OCI-LY3 (cell line): ENCODE measurements at regions not wholly inside any gene's neighbourhood (a gene's known extent, or its start where the extent isn't known, plus 50 kb on each side); places are given as distances from the start of the nearest gene placed in this dataset.

Source experiments
- H2AFZ ChIP-seq: fragments of 200-600, 300-600 bp; shearing (Covaris generic); 2 replicates; pipeline ENCODE4 v1.6.0; 2014; ENCODE audit warnings: antibody characterized with exemption, low read depth, low read length
- H3K27ac ChIP-seq: fragments of 200-600, 300-600 bp; sonication (generic); 2 replicates; pipeline ENCODE4 v1.5.1; 2014; ENCODE audit warnings: mild to moderate bottlenecking, low read length, moderate library complexity, mixed read lengths
- H3K27me3 ChIP-seq: fragments of 200-600, 300-600 bp; sonication (generic); 2 replicates; pipeline ENCODE4 v1.6.1; 2014; ENCODE audit warnings: low read depth, low read length, mixed read lengths
- H3K36me3 ChIP-seq: fragments of 200-600, 300-600 bp; sonication (generic); replicated peaks from 2 replicates; pipeline ENCODE3; 2014; ENCODE audit warnings: low read depth, low read length, mixed read lengths
- H3K4me1 ChIP-seq: fragments of 300-600, 200-600 bp; sonication (generic); 2 replicates; pipeline ENCODE4 v1.6.1; 2014; ENCODE audit warnings: low read length, mixed read lengths
- H3K4me2 ChIP-seq: fragments of 200-600, 300-600 bp; sonication (generic); 2 replicates; pipeline ENCODE4 v1.6.1; 2014; ENCODE audit warnings: low read length, mixed read lengths
- H3K4me3 ChIP-seq: fragments of 300-600, 200-600 bp; sonication (generic); 2 replicates; pipeline ENCODE4 v1.5.1; 2014; ENCODE audit warnings: antibody characterized with exemption, mild to moderate bottlenecking, low read length, moderate library complexity
- H3K79me2 ChIP-seq: fragments of 300-600, 200-600 bp; shearing (Covaris generic); 2 replicates; pipeline ENCODE4 v1.6.1; 2014; ENCODE audit warnings: mild to moderate bottlenecking, low read length, mixed read lengths
- H3K9ac ChIP-seq: fragments of 300-600, 200-600 bp; shearing (Covaris generic); 2 replicates; pipeline ENCODE4 v1.6.0; 2014; ENCODE audit warnings: mild to moderate bottlenecking, low read length, moderate library complexity
- H3K9me3 ChIP-seq: fragments of 200-600, 300-600 bp; shearing (Covaris generic); 2 replicates; pipeline ENCODE4 v1.6.1; 2014; ENCODE audit warnings: low read length, mixed read lengths; ENCODE audit not compliant: insufficient read depth
- H4K20me1 ChIP-seq: fragments of 200-600, 300-600 bp; sonication (generic); 2 replicates; pipeline ENCODE4 v1.6.1; 2016; ENCODE audit warnings: low read length, mixed read lengths; ENCODE audit not compliant: insufficient read depth
- CTCF ChIP-seq: fragments of 200-600, 300-600 bp; sonication (generic); IDR thresholded peaks from 2 replicates; pipeline ENCODE4 v1.5.1; 2014; ENCODE audit warnings: antibody characterized with exemption, low read length, low read depth
- EZH2phosphoT487 ChIP-seq: fragments of 200-600 bp; shearing (Covaris generic); IDR thresholded peaks from 2 replicates; pipeline ENCODE4 v1.6.1; 2018; ENCODE audit warnings: antibody characterized with exemption, mixed run types, low read depth

GRCh38 chr12:100675432-100675831 lies 101.9 kb downstream of the GAS2L3 start:
- H3K4me1 ChIP-seq: peaks cover 25% of the 10 kb centered on the region
- H3K27me3 ChIP-seq: peaks cover 15% of the 10 kb centered on the region
- no peak overlapping the region for H3K4me2 ChIP-seq
- H3K4me3 ChIP-seq: no peak overlapping the region
- no peak overlapping the region for H2AFZ ChIP-seq
- TF ChIP-seq EZH2phosphoT487 (no peak), CTCF (no peak)
- H3K79me2 ChIP-seq: no peaks in the 10 kb centered on the region
- 0 out of 2 replicates have a peak, but pooled peaks cover 3% of the 10 kb centered on the region for H3K9me3 ChIP-seq
- H4K20me1 ChIP-seq: no peaks in the 10 kb centered on the region
- no peak overlapping the region for H3K9ac ChIP-seq
- no peak overlapping the region for H3K27ac ChIP-seq
- H3K36me3 ChIP-seq: no peaks in the 10 kb centered on the region

- Histone ChIP-seq H3K27me3 (peaks cover 5% of the 10 kb centered on the region; the same call in 1 of the 2 replicates), H3K4me3 (no peak overlapping the region), H2AFZ (no peak overlapping the region), H3K36me3 (no peaks in the 10 kb centered on the region), H3K79me2 (no peaks in the 10 kb centered on the region), H3K4me1 (no peaks in the 10 kb centered on the region), H3K4me2 (no peak overlapping the region), H4K20me1 (no peaks in the 10 kb centered on the region), H3K9me3 (peaks cover 23% of the 10 kb centered on the region), H3K9ac (no peak overlapping the region), H3K27ac (no peak overlapping the region)
- TF ChIP-seq EZH2phosphoT487: no peak
- TF ChIP-seq CTCF: no peak
Observed at GRCh38 chr12:100681074-100681473, 107.6 kb downstream of the GAS2L3 start.

GRCh38 chr12:100682178-100682577 lies 108.7 kb downstream of the GAS2L3 start:
- H3K9me3 ChIP-seq: peaks cover 29% of the 10 kb centered on the region
- no peaks in the 10 kb centered on the region for H3K79me2 ChIP-seq
- no peak overlapping the region for H3K9ac ChIP-seq
- no peaks in the 10 kb centered on the region for H4K20me1 ChIP-seq
- no peak overlapping the region for H3K4me3 ChIP-seq
- H3K27ac ChIP-seq: no peak overlapping the region
- no peaks in the 10 kb centered on the region for H3K4me1 ChIP-seq
- H3K27me3 ChIP-seq: peaks cover 5% of the 10 kb centered on the region; the same call in 1 of the 2 replicates
- TF ChIP-seq EZH2phosphoT487 (no peak), CTCF (no peak)
- H2AFZ ChIP-seq: no peak overlapping the region
- no peak overlapping the region for H3K4me2 ChIP-seq
- no peaks in the 10 kb centered on the region for H3K36me3 ChIP-seq

GRCh38 chr12:100687686-100688085 lies 106.9 kb upstream of the ANO4 start:
- no peak overlapping the region for H3K4me2 ChIP-seq
- no peaks in the 10 kb centered on the region for H3K79me2 ChIP-seq
- peaks cover 33% of the 10 kb centered on the region for H3K9me3 ChIP-seq
- H3K9ac ChIP-seq: no peak overlapping the region
- no peak overlapping the region for H2AFZ ChIP-seq
- no peaks in the 10 kb centered on the region for H4K20me1 ChIP-seq
- no peak overlapping the region for H3K4me3 ChIP-seq
- H3K4me1 ChIP-seq: 0 out of 2 replicates have a peak, but pooled peaks cover 5% of the 10 kb centered on the region
- TF ChIP-seq CTCF: no peak
- TF ChIP-seq EZH2phosphoT487: no peak
- H3K27me3 ChIP-seq: no peaks in the 10 kb centered on the region; the same call in 1 of the 2 replicates
- H3K36me3 ChIP-seq: no peaks in the 10 kb centered on the region
- H3K27ac ChIP-seq: no peak overlapping the region
